Ramos (cell line): ENCODE measurements at regions not wholly inside any gene's neighbourhood (a gene's known extent, or its start where the extent isn't known, plus 50 kb on each side); places are given as distances from the start of the nearest gene placed in this dataset.

ENCODE experiments used
- in situ Hi-C: fragments of 300-500 bp; cut with MboI; formaldehyde crosslinking; loops from one replicate; pipeline ENCODE4 v1.14.3; 2022; ENCODE audit warnings: low sequenced_read_pairs; ENCODE audit not compliant: unreplicated experiment

DNA sequence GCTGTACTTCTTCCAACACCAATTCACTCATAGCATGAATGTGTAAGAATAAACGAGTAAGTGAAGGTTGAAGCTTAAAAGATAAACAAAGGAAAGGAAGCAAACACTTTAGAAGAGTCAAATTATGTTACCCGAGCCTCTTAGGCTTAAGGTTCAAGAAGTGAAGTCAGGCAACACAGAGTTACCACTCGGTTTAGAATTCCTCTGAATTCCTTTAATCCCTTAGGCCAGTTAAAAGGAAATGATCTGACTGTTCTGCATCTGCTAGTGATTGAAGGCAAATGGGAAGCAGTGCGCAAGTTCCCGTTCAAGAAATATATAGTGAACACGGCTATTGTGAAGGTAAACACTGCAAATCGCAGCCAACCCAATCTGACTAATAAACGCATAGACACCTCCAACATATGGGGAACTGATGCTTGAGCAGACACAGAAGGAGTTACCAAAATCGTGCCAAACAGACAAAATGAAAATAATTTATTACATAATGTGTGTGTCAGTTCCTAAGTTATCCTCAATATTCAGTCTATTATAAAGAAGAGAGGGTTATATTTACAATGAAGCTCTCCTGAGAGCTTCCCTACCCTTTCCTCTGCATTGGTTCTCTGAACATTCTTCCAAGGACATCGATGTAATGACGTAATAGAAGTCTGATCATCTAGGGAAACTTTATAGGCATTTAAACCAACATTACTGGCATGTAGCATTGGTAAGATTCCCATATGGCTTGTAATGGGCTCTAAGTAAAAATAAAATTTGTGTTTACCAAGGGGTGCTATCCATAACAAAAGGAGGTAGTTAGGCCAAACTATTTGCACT is 837.1 kb upstream of the ZNF608 start:
- in situ Hi-C loops = no loop called here

- in situ Hi-C loops = no loop called here
Observed at GRCh38 chr5:125584140-125584520, 837.7 kb upstream of the ZNF608 start.

- in situ Hi-C loops = no loop called here
Observed at GRCh38 chr5:125587631-125588030, 835.6 kb upstream of the GRAMD2B start.

- in situ Hi-C loops = no loop called here
Observed at GRCh38 chr5:125592856-125593255, 830.4 kb upstream of the GRAMD2B start.

DNA sequence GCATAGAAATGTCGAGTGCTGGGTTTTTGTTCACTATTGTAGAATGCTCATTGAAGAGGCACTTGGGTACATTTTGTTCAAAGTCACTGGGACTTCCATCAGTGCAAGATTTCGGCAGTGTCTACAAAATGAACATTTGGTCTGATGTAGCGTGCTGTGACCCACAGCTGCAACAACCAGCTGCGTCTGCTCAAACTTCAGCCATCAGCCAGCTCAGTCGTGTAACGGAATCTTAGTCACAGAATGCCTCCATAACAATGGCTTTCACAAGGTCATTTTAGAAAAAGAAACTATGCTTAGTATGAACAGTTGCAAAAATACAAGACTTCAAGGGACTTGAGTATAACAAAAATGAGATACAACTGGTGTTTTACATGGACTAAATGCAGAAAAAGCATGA is 828.1 kb upstream of the GRAMD2B start:
- in situ Hi-C loops = no loop called here

DNA sequence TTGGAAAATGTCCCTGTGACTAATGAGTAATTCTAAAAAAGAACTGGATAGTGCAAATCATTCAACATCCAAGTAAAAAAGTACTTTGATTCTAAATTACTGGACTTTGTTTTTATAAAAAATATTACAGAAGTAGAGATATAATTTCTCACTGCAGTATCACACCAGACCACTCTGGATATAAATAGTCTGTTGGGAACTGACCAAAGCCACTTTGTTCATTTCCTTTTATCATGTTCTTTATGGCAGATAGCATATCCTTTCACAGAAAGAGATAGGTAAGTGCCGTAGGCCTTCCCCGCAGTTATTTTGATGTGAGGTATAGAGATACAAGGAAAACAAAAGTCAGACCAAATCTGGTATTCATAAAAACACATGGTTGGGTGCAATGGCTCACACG is 827.4 kb upstream of the GRAMD2B start:
- in situ Hi-C loops = no loop called here

GRCh38 chr5:125597338-125597737 is 825.9 kb upstream of the GRAMD2B start:
- in situ Hi-C loops = no loop called here

DNA sequence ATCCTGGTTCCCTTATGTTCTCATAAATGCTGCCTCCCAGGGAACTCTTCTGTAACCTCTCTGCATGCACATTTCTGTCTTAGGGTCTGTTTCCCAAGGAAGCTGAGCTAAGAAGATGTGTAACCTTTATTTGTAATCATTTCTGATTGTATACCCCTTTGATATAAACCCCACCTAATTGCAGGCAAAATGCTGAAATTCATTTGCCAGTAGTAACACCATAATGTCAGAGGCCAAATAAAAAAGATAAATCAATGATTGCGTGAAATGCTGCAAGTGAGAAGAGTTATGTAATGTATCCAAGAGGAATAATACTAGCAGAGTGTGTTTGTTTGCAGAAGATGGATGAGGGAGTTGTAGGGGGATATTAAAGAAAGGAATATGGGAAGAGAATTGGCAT is 822.6 kb upstream of the GRAMD2B start:
- in situ Hi-C loops = no loop called here

DNA sequence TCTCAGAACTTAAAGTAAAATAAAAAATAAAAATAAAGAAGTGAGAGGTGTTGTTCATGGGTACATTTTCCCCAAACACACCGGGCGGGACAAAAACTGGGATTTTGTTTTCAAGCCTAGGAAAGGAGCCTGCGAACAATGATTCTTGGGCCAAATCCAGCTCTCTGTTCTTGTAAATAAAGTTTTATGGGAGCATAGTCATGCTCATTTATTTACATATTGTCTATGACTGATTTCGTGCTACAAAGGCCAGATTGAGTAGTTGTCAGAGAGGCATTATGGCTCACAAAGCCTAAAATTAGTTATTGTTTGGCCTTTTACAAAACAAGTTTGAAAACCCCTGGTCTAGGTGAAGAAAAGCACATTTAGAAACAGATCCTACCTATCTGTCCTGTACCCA is 821.0 kb upstream of the GRAMD2B start:
- in situ Hi-C loops = no loop called here

- in situ Hi-C loops = no loop called here
Observed at GRCh38 chr5:125603321-125603720, 819.9 kb upstream of the GRAMD2B start.

DNA sequence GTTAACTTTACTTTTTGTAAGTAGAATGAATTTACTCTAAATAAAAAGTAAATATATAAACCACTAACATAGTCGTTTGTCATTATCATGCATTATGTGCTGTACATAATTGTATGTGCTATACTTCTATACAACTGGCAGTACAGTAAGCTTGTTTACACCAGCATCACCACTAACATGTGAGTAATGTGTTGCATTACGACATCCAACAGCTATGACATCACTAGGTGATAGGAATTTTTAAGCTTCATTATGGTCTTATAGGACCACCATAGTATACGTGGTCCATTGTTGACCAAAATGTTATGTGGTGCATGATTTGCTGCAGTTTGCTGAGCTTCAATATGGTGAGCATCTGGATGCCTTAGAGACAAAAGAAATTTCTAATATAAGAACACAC is 819.1 kb upstream of the GRAMD2B start:
- in situ Hi-C loops = no loop called here

DNA sequence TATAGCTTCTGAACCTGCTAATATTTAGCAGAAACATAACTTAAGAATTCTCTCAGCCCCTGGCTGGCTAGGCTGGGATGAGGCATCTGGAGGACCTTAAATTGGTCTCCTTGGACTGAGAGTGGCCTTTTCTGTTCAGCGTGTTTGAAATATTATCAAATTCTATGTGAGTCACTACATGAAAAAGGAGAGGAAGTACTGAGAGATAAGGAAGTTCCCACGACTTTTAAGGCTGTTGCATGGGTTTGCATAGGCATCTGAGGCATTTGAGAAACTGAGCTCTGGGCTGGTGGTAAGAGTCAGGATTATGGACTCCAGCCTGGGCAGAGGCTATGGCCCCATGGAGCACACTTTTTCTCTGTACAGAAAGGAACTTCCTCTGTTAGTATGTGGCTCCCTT is 816.2 kb upstream of the GRAMD2B start:
- in situ Hi-C loops = no loop called here

GRCh38 chr5:125609011-125609410 is 814.2 kb upstream of the GRAMD2B start:
- in situ Hi-C loops = no loop called here

DNA sequence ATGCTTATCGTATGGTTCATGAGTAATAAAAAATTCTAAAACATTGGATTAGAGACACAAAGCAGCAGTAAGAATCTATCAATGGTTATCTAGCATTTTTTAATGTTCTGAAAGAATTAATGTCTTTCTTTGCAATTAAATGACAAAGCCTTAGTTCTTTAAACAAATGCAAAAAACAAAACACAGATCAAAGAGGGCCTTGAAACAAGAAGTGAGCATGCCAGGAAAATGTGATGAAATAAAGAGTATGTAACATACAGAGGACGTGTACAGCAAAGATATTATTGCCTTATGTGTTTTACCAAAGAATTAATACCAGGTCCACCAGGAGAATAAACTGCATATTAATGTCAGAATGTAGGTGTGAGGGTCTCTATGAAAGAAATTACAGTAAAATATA is 812.3 kb upstream of the GRAMD2B start:
- in situ Hi-C loops = no loop called here

DNA sequence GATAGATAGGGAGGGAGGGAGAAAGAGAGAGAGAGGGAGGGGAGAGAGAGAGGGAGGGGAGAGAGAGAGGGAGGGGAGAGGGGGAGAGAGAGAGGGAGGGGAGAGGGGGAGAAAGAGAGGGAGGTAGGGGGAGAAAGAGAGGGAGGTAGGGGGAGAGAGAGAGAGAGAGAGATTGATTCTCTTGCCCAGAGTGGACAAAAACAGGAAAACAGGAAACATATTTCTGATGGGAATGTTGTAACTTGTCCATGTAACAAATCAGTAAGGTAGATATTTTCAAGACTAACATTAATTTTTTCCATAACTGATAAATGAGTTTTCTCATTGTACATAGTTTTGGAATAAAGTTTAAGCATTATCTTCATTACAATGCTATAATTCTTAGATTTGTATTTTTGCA is 811.7 kb upstream of the GRAMD2B start:
- in situ Hi-C loops = no loop called here

- in situ Hi-C loops = no loop called here
Observed at GRCh38 chr5:125612181-125612721, 811.0 kb upstream of the GRAMD2B start.

- in situ Hi-C loops = no loop called here
Observed at GRCh38 chr5:125612776-125613175, 810.4 kb upstream of the GRAMD2B start.

GRCh38 chr5:125630237-125630636 is 793.0 kb upstream of the GRAMD2B start:
- in situ Hi-C loops = no loop called here

DNA sequence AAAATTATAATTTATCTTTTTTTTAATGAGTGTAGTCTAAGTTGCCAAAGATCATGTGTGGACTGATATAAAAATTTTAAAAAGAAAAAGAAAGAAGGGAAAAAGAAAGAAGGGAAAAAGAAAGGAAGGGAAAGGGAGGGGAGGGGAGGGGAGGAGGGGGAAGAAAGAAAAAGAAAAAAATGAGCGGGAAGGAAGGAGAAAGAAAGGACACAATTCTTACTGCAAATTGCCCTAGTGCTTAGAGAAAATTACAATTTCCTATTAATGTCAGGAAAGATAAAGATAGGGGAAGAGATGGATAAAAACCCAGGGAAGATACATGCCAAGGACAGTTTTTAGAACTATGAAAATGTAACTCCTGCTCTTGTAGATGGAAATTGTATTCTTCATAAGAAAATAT is 789.7 kb upstream of the GRAMD2B start:
- in situ Hi-C loops = no loop called here

DNA sequence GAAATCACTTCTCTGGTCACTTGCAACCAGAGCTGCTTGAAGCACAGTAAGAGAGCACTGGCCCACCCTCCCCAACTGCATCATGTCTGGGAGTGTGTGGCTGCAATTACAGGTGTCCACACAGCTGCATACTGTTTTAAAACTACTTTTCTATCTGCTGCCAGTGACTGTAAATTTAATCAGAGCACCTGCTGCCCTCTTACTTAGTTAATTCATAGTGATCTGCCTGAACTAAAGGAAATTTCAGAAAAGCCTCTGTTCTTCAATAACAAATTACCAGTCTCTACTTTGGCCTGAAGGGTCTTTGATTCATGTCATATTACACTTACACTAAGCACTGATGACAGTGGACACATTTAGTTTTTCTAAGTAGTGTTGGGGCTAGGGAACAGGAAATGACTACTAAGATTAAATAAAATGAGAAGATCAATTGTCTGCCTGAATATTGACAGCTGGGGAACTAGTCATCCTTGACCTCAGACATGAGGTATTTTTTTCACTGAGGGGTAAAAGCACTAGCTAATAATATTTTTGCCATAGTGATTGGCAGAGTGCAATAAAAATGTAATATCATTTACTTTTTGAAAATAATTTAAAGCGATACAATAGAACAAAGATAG is 788.9 kb upstream of the GRAMD2B start:
- in situ Hi-C loops = no loop called here

DNA sequence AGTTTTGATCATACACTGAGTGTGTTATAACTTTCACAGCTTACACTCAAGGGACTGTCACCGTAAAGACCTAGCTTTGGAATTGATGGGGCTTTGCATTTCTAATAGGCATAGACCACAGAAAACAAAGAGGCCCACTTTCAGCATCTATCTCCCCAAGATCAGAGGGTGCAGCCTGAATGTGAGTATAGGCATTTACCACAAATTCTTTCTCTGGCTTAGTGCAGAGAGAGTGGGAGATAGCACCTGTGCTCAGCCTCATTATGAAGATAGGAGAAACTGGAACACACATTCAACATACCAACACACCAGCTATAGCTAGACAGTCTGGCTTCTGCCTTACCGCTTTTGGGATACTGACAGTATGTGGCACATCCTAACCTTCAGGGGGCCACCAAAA is 783.4 kb upstream of the GRAMD2B start:
- in situ Hi-C loops = no loop called here

GRCh38 chr5:125652761-125653160 is 770.4 kb upstream of the GRAMD2B start:
- in situ Hi-C loops = no loop called here
